ENCODE measurements at regions not wholly inside any gene's neighbourhood (a gene's known extent, or its start where the extent isn't known, plus 50 kb on each side); places are given as distances from the start of the nearest gene placed in this dataset.

DNA sequence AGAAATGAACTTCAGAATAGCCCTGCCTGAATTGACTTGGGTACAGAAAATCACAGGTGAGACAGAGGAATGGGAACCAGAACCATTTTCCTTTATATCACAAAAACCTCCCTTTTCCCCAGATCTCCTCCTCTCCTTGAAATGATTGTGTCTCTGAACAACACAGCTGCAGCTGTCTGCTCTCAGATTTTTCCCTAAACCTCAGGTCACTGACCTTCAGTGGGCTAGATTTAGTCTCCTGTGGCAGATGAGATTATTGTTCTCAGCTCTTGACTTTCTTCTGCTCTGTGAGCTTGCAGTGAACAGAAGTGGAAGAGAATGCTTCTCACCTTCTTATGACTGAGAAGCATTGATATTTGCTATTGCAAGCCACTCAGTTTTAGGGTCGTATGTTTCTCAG is 92.3 kb upstream of the FAM20A start:
- Histone ChIP-seq H3K4me3 (no peak overlapping the region), H3K4me1 (peaks cover 8% of the 10 kb centered on the region), H3K9me3 (no peaks in the 10 kb centered on the region), H3K27me3 (no peaks in the 10 kb centered on the region), H3K36me3 (no peaks in the 10 kb centered on the region), H3K27ac (no peak overlapping the region)
- intact Hi-C loops (cut with DNase I), result no loop called here
- DNase-seq (ENCODE audit: extremely low spot score in 2 of 2), result no peak
- TF ChIP-seq POLR2A (IDR thresholded peaks at IDR 0.05), result no peak
- TF ChIP-seq CTCF (IDR thresholded peaks at IDR 0.05), result no peak
- TF ChIP-seq POLR2AphosphoS5 (IDR thresholded peaks at IDR 0.05; ENCODE audit: insufficient read depth in 1 of 2, low read depth in 1 of 2), result no peak

DNA sequence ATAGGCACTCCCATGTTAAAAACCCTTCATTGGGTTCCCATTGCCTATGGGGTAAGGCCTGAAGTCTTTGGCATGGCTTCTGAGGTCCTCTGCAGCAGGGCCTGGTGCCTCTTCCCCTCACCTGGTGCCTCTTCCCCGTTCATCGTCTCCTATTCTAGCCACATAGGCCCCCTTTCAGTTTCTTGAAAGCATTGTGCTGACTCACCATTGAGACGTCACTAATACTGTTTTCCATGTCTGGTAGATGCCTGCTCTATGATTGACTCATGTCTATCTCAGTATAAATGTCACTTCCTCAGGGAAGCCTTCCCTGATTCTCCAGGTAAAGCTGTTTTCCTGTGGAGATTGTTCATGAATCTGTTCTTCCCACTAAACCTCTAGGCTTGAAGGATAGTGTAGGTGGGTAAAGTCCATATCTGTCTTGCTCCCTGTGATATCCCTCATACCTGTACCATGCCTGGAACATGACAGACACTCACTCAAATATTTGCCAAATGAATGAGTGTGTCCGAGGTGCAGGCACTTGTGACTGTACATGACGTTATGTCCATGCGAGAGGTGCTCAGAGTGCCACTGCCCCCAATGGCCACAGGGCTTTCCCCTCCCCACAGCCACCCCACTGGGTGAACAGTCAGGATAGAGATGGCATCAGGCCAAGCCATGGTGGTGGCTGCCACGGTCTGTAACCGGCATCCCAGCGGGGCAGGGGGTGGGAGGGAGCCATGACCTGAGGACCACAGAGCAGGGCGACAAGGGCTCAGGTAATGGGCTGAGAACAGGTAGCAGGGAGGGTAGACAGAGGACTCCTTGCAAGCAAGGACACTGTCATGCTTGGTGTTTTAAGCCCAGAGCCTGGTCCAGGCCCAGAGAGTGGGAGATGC is 85.2 kb upstream of the FAM20A start:
- H3K36me3 ChIP-seq, result no peaks in the 10 kb centered on the region
- intact Hi-C loops (cut with DNase I), result no loop called here
- peaks cover 14% of the 10 kb centered on the region for H3K4me1 ChIP-seq
- H3K4me3 ChIP-seq, result no peak overlapping the region
- no peaks in the 10 kb centered on the region for H3K9me3 ChIP-seq
- H3K27ac ChIP-seq, result no peak overlapping the region
- DNase-seq (ENCODE audit: extremely low spot score in 2 of 2), result no peak
- no peaks in the 10 kb centered on the region for H3K27me3 ChIP-seq
- TF ChIP-seq POLR2AphosphoS5 (IDR thresholded peaks at IDR 0.05; ENCODE audit: insufficient read depth in 1 of 2, low read depth in 1 of 2), result no peak
- TF ChIP-seq CTCF (IDR thresholded peaks at IDR 0.05), result no peak
- no peak for TF ChIP-seq POLR2A (IDR thresholded peaks at IDR 0.05)

GRCh38 chr17:68684949-68685357 is 83.8 kb upstream of the FAM20A start:
- Histone ChIP-seq H3K27me3 (no peaks in the 10 kb centered on the region), H3K4me1 (peaks cover 14% of the 10 kb centered on the region), H3K9me3 (no peaks in the 10 kb centered on the region), H3K36me3 (no peaks in the 10 kb centered on the region), H3K27ac (peak overlapping the region; percentile 60), H3K4me3 (no peak overlapping the region)
- TF ChIP-seq POLR2AphosphoS5 (IDR thresholded peaks at IDR 0.05; ENCODE audit: insufficient read depth in 1 of 2, low read depth in 1 of 2) (peak in 1 of 2 donors; percentile 38), CTCF (IDR thresholded peaks at IDR 0.05) (no peak), POLR2A (IDR thresholded peaks at IDR 0.05) (no peak)
- DNase-seq (ENCODE audit: extremely low spot score in 2 of 2), result no peak
- intact Hi-C loops (cut with DNase I), result no loop called here

DNA sequence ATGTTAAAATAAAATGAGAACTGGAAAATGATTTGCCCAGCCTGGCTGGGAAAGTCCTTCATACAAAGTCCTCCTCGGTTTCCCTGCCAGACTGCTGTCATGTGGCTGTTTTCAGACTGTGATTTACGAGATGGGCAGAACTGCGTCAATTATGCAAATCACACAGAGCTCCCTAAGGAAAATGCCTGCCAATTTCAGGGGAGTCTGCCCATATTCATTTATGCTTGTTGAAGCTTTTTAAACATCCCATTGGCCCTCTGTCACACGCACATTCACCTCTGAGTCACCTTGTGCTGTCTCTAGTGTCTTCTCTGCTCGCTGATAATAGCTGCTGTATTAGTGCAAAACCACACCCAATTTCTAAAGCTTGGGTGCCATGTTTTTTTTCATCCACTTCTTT is 81.7 kb upstream of the FAM20A start:
- no peak overlapping the region for H3K4me3 ChIP-seq
- H3K9me3 ChIP-seq, result no peaks in the 10 kb centered on the region
- intact Hi-C loops (cut with DNase I), result no loop called here
- no peaks in the 10 kb centered on the region for H3K36me3 ChIP-seq
- no peak overlapping the region for H3K27ac ChIP-seq
- peaks cover 14% of the 10 kb centered on the region for H3K4me1 ChIP-seq
- no peak for DNase-seq (ENCODE audit: extremely low spot score in 2 of 2)
- H3K27me3 ChIP-seq, result no peaks in the 10 kb centered on the region
- TF ChIP-seq POLR2AphosphoS5 (IDR thresholded peaks at IDR 0.05; ENCODE audit: insufficient read depth in 1 of 2, low read depth in 1 of 2) (no peak), POLR2A (IDR thresholded peaks at IDR 0.05) (no peak), CTCF (IDR thresholded peaks at IDR 0.05) (no peak)

DNA sequence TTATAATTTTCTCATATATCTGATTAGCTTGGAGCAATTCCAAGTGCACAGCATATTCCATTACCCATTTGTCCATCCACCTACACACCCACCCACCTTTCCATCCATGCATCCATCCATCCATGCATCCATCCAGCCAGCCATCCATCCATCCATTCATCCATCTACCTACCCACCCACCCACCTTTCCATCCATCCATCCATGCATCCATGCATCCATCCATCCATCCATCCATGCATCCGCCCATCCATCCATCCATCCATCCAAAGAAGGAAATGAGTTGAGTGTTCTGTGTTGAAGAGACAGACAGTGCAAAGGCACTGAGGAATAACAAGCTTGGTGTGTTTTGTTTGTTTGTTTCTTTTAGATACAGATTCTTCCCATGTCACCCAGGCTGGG is 78.7 kb upstream of the FAM20A start:
- TF ChIP-seq POLR2AphosphoS5 (IDR thresholded peaks at IDR 0.05; ENCODE audit: insufficient read depth in 1 of 2, low read depth in 1 of 2) (no peak), CTCF (IDR thresholded peaks at IDR 0.05) (no peak), POLR2A (IDR thresholded peaks at IDR 0.05) (no peak)
- Histone ChIP-seq H3K4me3 (no peak overlapping the region), H3K36me3 (no peaks in the 10 kb centered on the region), H3K27me3 (no peaks in the 10 kb centered on the region), H3K9me3 (no peaks in the 10 kb centered on the region), H3K27ac (no peak overlapping the region), H3K4me1 (peaks cover 5% of the 10 kb centered on the region)
- no peak for DNase-seq (ENCODE audit: extremely low spot score in 2 of 2)
- intact Hi-C loops (cut with DNase I), result no loop called here

Measured in vagina (tissue), 2 donors.